ENCODE measurements at regions not wholly inside any gene's neighbourhood (a gene's known extent, or its start where the extent isn't known, plus 50 kb on each side); places are given as distances from the start of the nearest gene placed in this dataset.
A peak's percentile ranks its signal among the peaks of the same experiment; 100 is the strongest.

DNA sequence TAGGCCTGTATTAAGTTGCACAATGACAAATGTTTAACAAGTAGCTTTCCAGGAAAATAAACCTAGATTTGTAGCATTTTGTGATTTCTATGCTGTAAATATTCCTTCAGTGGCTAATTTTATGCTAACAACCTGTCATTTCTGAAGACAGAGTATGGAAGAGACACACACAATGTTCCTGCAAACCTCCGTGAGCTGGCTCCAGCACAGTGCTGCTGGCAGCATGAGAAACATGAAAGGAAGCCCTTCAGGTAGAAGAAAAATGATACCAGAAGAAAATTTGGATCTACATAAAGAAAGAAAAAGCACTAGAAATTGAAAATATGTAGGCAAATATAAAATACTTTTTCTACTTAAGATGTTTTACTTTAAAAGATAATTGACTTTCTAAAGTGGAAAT lies 69.5 kb upstream of the CTTNBP2 start:
- Histone ChIP-seq H3K27ac (no peak overlapping the region), H3K4me3 (ENCODE audit: low read depth, low read length) (no peak overlapping the region), H3K27me3 (replicated peaks) (no peaks in the 10 kb centered on the region), H3K36me3 (replicated peaks) (no peaks in the 10 kb centered on the region)
- no peak for DNase-seq
- in situ Hi-C loops (cut with HindIII; ENCODE audit: low pct_ligation_motif_present, low sequenced_read_pairs) = no loop called here
- TF ChIP-seq, protein P1, sequence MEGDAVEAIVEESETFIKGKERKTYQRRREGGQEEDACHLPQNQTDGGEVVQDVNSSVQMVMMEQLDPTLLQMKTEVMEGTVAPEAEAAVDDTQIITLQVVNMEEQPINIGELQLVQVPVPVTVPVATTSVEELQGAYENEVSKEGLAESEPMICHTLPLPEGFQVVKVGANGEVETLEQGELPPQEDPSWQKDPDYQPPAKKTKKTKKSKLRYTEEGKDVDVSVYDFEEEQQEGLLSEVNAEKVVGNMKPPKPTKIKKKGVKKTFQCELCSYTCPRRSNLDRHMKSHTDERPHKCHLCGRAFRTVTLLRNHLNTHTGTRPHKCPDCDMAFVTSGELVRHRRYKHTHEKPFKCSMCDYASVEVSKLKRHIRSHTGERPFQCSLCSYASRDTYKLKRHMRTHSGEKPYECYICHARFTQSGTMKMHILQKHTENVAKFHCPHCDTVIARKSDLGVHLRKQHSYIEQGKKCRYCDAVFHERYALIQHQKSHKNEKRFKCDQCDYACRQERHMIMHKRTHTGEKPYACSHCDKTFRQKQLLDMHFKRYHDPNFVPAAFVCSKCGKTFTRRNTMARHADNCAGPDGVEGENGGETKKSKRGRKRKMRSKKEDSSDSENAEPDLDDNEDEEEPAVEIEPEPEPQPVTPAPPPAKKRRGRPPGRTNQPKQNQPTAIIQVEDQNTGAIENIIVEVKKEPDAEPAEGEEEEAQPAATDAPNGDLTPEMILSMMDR (IDR thresholded peaks at IDR 0.05; ENCODE audit: low read depth, low read length, missing control alignments) = no peak

DNA sequence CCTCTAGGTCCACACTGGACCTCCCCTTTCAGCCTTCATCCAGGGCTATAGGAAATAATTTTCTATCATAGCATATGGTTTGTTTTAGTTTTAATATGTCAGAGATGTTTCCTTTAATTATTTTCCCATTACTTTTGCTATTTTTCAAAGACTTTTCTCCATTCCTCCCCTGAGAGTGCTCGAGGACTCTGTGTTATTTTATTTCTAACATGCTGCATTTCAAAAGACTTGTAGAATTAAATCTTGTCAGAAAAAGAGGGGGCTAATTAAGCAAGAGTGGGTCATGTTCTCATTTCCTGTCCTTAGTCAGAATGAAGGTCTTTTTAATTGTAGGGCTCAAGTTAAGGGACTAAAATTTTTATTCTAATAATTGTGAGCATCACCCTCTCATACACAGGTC lies 71.6 kb upstream of the CTTNBP2 start:
- H3K4me3 ChIP-seq (ENCODE audit: low read depth, low read length) = no peak overlapping the region
- no peaks in the 10 kb centered on the region for H3K36me3 ChIP-seq (replicated peaks)
- no peak for DNase-seq
- no peaks in the 10 kb centered on the region for H3K27me3 ChIP-seq (replicated peaks)
- TF ChIP-seq, protein P1 (IDR thresholded peaks at IDR 0.05; ENCODE audit: low read depth, low read length, missing control alignments) = no peak
- in situ Hi-C loops (cut with HindIII; ENCODE audit: low pct_ligation_motif_present, low sequenced_read_pairs) = no loop called here
- no peak overlapping the region for H3K27ac ChIP-seq

DNA sequence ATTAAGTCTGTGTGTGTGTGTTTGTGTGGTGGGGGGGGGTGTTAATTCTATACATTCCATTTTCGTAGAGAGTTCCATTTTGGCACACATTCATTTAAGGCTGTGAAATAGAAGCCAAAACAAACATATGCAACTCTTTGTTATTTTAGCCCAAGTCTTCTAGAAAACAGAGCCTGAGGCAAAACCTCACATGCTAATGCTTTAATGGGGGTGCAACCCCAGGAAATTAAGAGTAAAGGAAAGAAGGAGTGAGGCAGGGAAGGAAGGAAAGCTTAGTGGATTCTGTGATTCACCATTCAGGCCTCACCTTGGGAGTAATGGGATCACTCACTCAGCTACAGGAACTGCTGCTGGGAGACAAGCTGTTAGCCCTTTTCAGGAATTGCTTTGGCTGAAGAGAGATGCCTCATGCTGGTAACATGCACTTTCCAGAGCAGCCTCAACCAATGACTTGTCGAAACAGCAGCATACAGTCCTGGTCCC lies 73.0 kb upstream of the CTTNBP2 start:
- in situ Hi-C loops (cut with HindIII; ENCODE audit: low pct_ligation_motif_present, low sequenced_read_pairs) = no loop called here
- TF ChIP-seq, protein P1 (IDR thresholded peaks at IDR 0.05; ENCODE audit: low read depth, low read length, missing control alignments) = no peak
- no peaks in the 10 kb centered on the region for H3K36me3 ChIP-seq (replicated peaks)
- H3K4me3 ChIP-seq (ENCODE audit: low read depth, low read length) = no peak overlapping the region
- peak; percentile 35 for DNase-seq
- no peak overlapping the region for H3K27ac ChIP-seq
- H3K27me3 ChIP-seq (replicated peaks) = no peaks in the 10 kb centered on the region

DNA sequence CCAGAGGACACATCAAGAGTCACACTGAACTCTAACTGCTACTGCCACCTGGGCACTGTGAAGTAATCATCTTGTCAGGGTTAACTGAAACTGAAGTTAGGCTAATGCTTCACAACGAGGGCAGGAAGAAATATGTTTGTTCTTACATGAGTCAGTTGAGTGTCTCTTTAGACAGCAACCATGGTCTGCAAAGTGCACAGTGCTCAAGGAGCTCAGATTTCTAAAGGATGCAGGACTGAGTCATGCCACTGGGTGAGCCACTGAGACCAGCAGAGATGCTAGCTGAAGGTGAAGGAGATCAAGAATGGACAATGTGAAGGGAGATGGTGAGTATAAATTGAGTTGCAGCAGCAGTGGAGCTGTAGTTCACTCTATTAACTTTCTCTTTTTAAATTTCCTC lies 76.0 kb upstream of the CTTNBP2 start:
- Histone ChIP-seq H3K27me3 (replicated peaks) (no peaks in the 10 kb centered on the region), H3K36me3 (replicated peaks) (no peaks in the 10 kb centered on the region), H3K27ac (no peak overlapping the region), H3K4me3 (ENCODE audit: low read depth, low read length) (no peak overlapping the region)
- DNase-seq = peak; percentile 59
- in situ Hi-C loops (cut with HindIII; ENCODE audit: low pct_ligation_motif_present, low sequenced_read_pairs) = no loop called here
- TF ChIP-seq, protein P1 (IDR thresholded peaks at IDR 0.05; ENCODE audit: low read depth, low read length, missing control alignments) = peak; percentile 43

DNA sequence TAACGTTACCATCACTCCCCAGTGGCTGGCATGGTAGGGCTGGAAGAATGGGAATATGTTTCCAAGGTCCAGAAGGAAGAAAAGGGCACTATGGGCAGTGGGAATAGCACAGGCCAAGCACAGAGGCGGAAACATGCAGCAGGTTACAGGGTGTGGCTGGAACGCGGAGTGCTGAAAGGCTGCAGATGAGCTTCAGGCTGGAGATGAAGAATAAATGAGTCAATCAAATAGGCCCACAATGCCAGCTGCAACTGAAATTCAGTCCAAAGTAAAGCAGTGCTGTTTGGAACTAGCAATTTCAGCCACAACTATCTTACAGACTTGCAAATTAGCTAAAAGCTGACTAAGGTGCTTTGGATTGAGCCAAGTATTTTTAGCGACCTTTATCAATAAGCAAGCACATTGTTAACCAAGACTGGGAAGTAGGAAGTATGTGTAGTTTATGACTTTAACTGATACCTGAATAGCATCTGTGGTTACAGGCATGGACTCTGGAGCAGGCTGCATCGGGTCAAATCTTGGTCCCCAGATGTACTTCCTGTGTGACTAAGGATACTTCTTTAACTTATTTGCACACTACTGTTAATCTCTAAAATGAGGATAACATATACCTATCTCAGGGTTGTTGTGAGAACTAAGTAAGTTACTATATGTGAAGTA lies 77.5 kb upstream of the CTTNBP2 start:
- Histone ChIP-seq H3K36me3 (replicated peaks) (no peaks in the 10 kb centered on the region), H3K4me3 (ENCODE audit: low read depth, low read length) (no peak overlapping the region), H3K27me3 (replicated peaks) (no peaks in the 10 kb centered on the region), H3K27ac (no peak overlapping the region)
- DNase-seq = no peak
- in situ Hi-C loops (cut with HindIII; ENCODE audit: low pct_ligation_motif_present, low sequenced_read_pairs) = no loop called here
- TF ChIP-seq, protein P1 (IDR thresholded peaks at IDR 0.05; ENCODE audit: low read depth, low read length, missing control alignments) = no peak

DNA sequence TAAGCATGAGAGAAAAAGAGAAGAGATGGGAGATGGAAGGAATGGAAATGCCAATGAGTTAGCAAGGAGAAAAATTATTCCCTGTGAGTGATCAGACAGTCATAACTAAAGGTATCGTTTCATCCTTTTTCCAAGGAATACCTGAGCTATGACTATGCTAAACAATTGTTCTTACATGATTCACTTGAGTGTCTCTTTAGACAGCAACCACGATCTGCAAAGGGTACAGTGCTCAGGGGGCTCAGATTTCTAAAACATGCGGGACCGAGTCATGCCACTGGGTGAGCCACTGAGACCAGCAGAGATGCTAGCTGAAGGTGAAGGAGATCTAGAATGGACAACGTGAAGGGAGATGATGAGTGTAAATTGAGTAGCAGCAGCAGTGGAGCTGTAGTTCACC lies 78.0 kb upstream of the CTTNBP2 start:
- TF ChIP-seq, protein P1 (IDR thresholded peaks at IDR 0.05; ENCODE audit: low read depth, low read length, missing control alignments) = no peak
- Histone ChIP-seq H3K4me3 (ENCODE audit: low read depth, low read length) (no peak overlapping the region), H3K36me3 (replicated peaks) (no peaks in the 10 kb centered on the region), H3K27ac (no peak overlapping the region), H3K27me3 (replicated peaks) (no peaks in the 10 kb centered on the region)
- no peak for DNase-seq
- in situ Hi-C loops (cut with HindIII; ENCODE audit: low pct_ligation_motif_present, low sequenced_read_pairs) = no loop called here
